Nephron progenitor cell (in vitro differentiated cells): ENCODE measurements at regions not wholly inside any gene's neighbourhood (a gene's known extent, or its start where the extent isn't known, plus 50 kb on each side); places are given as distances from the start of the nearest gene placed in this dataset.

ENCODE experiments used
- DNase-seq: peaks from one replicate; pipeline ENCODE4 v3.0.0; 2021
- H3K27ac Mint-ChIP-seq: 2 replicates; pipeline ENCODE4 v1.8.0; 2021; ENCODE audit warnings: mild to moderate bottlenecking, moderate library complexity, mixed read lengths
- H3K27me3 Mint-ChIP-seq: 2 replicates; pipeline ENCODE4 v1.8.0; 2021; ENCODE audit warnings: mild to moderate bottlenecking, low read depth, mixed read lengths; ENCODE audit not compliant: poor library complexity
- H3K36me3 Mint-ChIP-seq: 2 replicates; pipeline ENCODE4 v1.8.0; 2021; ENCODE audit warnings: low read depth, mixed read lengths
- H3K4me1 Mint-ChIP-seq: 2 replicates; pipeline ENCODE4 v1.8.0; 2021; ENCODE audit warnings: mixed read lengths
- H3K4me3 Mint-ChIP-seq: 2 replicates; pipeline ENCODE4 v1.8.0; 2021; ENCODE audit warnings: mild to moderate bottlenecking, moderate library complexity, mixed read lengths
- H3K9me3 Mint-ChIP-seq: 2 replicates; pipeline ENCODE4 v1.8.0; 2021; ENCODE audit warnings: mild to moderate bottlenecking, moderate library complexity, mixed read lengths
- TF ChIP-seq, protein P1 (sequence below): fragments of 200-600 bp; sonication (generic); IDR thresholded peaks from 2 replicates; pipeline ENCODE4 v1.5.0; 2021; ENCODE audit warnings: antibody characterized with exemption

DNA sequence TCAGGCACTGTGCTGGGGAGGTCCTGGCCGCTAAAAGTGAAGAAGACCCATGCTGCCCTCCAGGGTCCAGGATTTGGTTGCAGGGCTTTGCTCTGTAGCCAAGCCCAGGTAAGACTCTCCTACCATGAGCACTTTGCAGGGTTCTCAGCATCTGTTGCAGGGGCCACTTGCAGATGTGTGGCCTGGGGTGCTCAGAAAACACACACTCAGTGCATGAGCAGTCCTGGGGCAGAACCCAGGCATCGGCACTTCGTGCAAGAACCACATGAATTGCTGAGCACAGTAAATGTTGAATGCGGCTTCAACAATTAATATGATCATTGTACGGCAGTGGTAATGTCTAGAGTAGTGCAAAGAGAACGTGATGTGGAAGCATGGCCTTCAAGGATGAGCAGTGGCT is 98.5 kb upstream of the SMIM21 start:
- TF ChIP-seq, protein P1, sequence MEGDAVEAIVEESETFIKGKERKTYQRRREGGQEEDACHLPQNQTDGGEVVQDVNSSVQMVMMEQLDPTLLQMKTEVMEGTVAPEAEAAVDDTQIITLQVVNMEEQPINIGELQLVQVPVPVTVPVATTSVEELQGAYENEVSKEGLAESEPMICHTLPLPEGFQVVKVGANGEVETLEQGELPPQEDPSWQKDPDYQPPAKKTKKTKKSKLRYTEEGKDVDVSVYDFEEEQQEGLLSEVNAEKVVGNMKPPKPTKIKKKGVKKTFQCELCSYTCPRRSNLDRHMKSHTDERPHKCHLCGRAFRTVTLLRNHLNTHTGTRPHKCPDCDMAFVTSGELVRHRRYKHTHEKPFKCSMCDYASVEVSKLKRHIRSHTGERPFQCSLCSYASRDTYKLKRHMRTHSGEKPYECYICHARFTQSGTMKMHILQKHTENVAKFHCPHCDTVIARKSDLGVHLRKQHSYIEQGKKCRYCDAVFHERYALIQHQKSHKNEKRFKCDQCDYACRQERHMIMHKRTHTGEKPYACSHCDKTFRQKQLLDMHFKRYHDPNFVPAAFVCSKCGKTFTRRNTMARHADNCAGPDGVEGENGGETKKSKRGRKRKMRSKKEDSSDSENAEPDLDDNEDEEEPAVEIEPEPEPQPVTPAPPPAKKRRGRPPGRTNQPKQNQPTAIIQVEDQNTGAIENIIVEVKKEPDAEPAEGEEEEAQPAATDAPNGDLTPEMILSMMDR: no peak
- H3K36me3 Mint-ChIP-seq: no peaks in the 10 kb centered on the region
- peaks cover 3% of the 10 kb centered on the region for H3K27me3 Mint-ChIP-seq
- H3K9me3 Mint-ChIP-seq: no peaks in the 10 kb centered on the region
- DNase-seq: no peak
- H3K4me1 Mint-ChIP-seq: peaks cover 20% of the 10 kb centered on the region
- no peak overlapping the region for H3K27ac Mint-ChIP-seq
- H3K4me3 Mint-ChIP-seq: no peak overlapping the region

DNA sequence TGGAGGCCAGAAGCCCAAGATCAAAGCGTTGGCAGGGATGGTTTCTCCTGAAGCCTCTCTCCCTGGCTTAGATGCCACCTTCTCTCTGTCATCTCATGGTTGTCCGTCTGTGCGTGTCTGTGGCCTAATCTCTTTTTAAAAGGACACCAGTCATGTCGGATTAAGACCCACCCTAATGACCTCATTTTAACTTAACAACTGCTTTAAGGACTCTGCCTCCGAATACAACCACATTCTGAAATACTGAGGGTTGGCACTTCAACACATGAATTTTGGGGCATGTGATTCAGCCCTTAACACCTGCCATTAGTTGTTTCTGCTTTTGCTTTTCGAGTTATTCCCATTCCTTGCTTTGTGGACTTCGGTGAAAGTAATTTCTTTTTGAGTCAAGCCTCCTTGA is 97.8 kb upstream of the SMIM21 start:
- TF ChIP-seq, protein P1: no peak
- no peak for DNase-seq
- H3K27ac Mint-ChIP-seq: no peak overlapping the region
- H3K36me3 Mint-ChIP-seq: no peaks in the 10 kb centered on the region
- no peak overlapping the region for H3K4me3 Mint-ChIP-seq
- peaks cover 20% of the 10 kb centered on the region for H3K4me1 Mint-ChIP-seq
- H3K9me3 Mint-ChIP-seq: no peaks in the 10 kb centered on the region
- H3K27me3 Mint-ChIP-seq: peaks cover 7% of the 10 kb centered on the region

DNA sequence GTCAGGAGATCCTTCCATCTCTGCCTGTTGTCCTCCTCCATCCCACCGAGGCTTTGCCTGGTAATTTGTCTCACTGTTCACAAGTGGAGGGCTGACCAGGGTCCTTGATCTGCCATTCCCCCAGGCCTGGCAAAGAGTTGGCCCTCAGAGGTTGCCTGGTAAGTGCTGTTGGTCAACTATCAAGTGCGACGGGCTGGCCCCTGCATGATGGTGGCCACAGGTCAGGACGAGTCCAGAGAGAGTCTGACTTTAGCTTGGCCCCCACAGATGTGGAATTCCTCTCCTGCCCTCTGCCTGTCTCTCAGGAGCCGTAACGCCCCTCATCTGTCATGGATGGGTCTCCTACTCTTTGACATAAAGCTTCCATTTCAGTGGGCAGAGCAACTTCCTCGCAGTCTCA is 97.3 kb upstream of the SMIM21 start:
- TF ChIP-seq, protein P1: no peak

DNA sequence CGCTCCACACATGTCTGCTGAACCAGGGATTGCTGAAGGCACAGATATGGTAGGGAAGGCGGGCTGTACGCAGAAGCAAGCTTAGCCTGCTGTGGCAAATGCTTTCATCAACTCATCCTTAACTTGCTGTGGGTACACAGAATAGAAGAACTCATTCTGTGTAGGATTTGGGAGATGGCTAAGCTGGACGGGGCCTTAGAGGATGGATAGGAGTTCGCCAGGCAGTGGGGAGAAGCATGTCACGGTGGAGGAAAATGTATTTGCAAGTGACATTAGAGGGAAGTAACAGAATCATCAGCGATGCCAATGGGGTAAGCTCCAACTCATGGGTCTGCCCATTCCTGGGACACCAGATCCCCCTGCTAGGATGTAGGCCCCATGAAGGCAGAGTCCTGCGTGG is 96.7 kb upstream of the SMIM21 start:
- Mint-ChIP-seq H3K4me3 (no peak overlapping the region), H3K9me3 (peaks cover 6% of the 10 kb centered on the region), H3K36me3 (no peaks in the 10 kb centered on the region), H3K27me3 (peaks cover 7% of the 10 kb centered on the region), H3K4me1 (peaks cover 15% of the 10 kb centered on the region), H3K27ac (no peak overlapping the region)
- no peak for DNase-seq
- TF ChIP-seq, protein P1: no peak

More for the DNA sequence above, 97.3 kb upstream of the SMIM21 start:
- no peaks in the 10 kb centered on the region for H3K36me3 Mint-ChIP-seq
- H3K27ac Mint-ChIP-seq: no peak overlapping the region
- H3K9me3 Mint-ChIP-seq: no peaks in the 10 kb centered on the region
- H3K4me3 Mint-ChIP-seq: no peak overlapping the region
- H3K27me3 Mint-ChIP-seq: peaks cover 7% of the 10 kb centered on the region
- peaks cover 20% of the 10 kb centered on the region for H3K4me1 Mint-ChIP-seq
- no peak for DNase-seq

DNA sequence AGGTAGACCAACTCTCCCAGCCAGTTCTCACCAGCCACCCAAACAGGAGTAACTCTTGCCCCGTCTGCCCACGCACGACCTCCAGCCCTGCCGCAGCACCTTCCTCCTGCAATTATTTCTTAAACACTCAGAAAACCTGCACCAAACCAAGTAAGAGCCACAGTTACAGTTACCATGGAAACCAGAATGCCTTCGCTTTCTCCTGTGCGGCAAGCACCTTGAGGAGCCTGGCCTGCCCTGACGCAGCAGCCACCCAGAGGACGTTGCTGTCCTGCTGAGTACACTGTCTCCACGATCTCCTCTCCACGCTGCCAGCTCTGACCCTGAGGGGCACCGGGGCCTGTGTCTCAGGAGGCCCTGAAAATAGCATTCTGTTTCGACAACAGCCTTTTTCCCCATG is 94.3 kb upstream of the SMIM21 start:
- Mint-ChIP-seq H3K27ac (no peak overlapping the region), H3K36me3 (no peaks in the 10 kb centered on the region), H3K9me3 (peaks cover 9% of the 10 kb centered on the region), H3K4me3 (no peak overlapping the region), H3K27me3 (peaks cover 7% of the 10 kb centered on the region), H3K4me1 (peaks cover 6% of the 10 kb centered on the region)
- no peak for DNase-seq
- TF ChIP-seq, protein P1: no peak

DNA sequence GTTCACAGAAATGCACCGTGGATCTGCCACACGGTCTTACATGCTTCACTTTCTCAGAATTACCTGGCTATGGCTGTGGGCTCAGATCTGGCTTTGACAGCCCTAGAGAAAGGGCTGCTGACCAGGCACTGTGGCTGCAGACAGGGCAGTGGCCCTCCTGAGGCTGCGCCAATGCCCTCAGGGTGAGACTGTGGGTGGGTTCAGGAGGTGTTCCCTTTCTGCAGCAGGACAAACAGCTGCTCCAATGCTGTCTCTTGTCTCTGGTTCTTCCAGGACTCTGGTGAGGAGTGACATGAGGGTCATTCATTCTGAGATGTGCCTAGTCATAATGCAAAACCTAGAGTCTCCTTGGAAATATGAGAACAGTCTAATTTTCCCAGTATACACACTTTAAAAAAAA is 90.5 kb upstream of the SMIM21 start:
- H3K27ac Mint-ChIP-seq: no peak overlapping the region
- no peak for DNase-seq
- no peak overlapping the region for H3K4me3 Mint-ChIP-seq
- H3K4me1 Mint-ChIP-seq: peaks cover 6% of the 10 kb centered on the region
- H3K36me3 Mint-ChIP-seq: peaks cover 4% of the 10 kb centered on the region
- peaks cover 7% of the 10 kb centered on the region for H3K27me3 Mint-ChIP-seq
- H3K9me3 Mint-ChIP-seq: peaks cover 39% of the 10 kb centered on the region
- TF ChIP-seq, protein P1: no peak
